Adrenal gland (tissue), 5 donors: ENCODE measurements at regions not wholly inside any gene's neighbourhood (a gene's known extent, or its start where the extent isn't known, plus 50 kb on each side); places are given as distances from the start of the nearest gene placed in this dataset.

Experiments
- POLR2A ChIP-seq, 2 donors: fragments of 450-650 bp; IDR thresholded peaks; one replicate each; pipeline ENCODE4 v1.6.1; 2017; ENCODE audit warnings: antibody characterized with exemption in 2 of 2, mild to moderate bottlenecking in 2 of 2, moderate library complexity in 1 of 2
- TF ChIP-seq, protein P1 (sequence below), 6 experiments: fragments of 450-650 bp in 4 of 6; fragments of 200-600 bp in 2 of 6; sonication (generic) in 1 of 6; IDR thresholded peaks; 1 replicate in 5 of 6; 2 replicates in 1 of 6; pipeline versions ENCODE4 v1.5.1 to v1.8.0; 2016 to 2021; ENCODE audit warnings: antibody characterized with exemption in 6 of 6, mild to moderate bottlenecking in 2 of 6, moderate library complexity in 1 of 6
- donor health status: DM: no; HTN: no; CAD: no.

DNA sequence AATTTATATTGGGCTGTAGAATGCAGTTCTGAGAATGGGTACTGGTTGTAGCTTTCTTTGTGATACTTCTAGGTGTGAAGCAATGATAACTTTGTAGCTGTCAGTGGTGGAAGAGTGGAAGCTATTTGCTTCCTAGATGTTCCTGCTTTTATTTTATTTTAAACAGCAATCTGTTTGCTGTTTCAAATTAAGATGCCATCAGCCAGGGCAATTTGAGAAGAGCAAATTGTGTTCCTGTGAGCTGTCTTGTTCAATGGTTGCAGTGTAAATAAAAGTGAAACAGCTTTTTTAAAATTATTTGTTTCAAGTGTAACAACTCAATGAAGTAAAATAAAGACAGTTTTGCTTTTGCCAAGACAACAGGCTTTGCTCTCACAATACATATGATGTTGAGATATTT lies 150.8 kb upstream of the TMEM229A start:
- TF ChIP-seq POLR2A (IDR thresholded peaks at IDR 0.05) = no peak
- TF ChIP-seq, protein P1, sequence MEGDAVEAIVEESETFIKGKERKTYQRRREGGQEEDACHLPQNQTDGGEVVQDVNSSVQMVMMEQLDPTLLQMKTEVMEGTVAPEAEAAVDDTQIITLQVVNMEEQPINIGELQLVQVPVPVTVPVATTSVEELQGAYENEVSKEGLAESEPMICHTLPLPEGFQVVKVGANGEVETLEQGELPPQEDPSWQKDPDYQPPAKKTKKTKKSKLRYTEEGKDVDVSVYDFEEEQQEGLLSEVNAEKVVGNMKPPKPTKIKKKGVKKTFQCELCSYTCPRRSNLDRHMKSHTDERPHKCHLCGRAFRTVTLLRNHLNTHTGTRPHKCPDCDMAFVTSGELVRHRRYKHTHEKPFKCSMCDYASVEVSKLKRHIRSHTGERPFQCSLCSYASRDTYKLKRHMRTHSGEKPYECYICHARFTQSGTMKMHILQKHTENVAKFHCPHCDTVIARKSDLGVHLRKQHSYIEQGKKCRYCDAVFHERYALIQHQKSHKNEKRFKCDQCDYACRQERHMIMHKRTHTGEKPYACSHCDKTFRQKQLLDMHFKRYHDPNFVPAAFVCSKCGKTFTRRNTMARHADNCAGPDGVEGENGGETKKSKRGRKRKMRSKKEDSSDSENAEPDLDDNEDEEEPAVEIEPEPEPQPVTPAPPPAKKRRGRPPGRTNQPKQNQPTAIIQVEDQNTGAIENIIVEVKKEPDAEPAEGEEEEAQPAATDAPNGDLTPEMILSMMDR (IDR thresholded peaks at IDR 0.05) = no peak
